Stimulated activated CD8-positive, alpha-beta memory T cell treated with anti-CD3 and anti-CD28 coated beads, Interleukin-15, amount 100 ng/mL, for 4 hours (primary cell): ENCODE measurements at regions not wholly inside any gene's neighbourhood (a gene's known extent, or its start where the extent isn't known, plus 50 kb on each side); places are given as distances from the start of the nearest gene placed in this dataset.

Experiments used
- DNase-seq, 2 donors: peaks; one replicate each; pipeline ENCODE4 v3.0.0-alpha.2; 2020; ENCODE audit warnings: low read depth in 2 of 2

DNA sequence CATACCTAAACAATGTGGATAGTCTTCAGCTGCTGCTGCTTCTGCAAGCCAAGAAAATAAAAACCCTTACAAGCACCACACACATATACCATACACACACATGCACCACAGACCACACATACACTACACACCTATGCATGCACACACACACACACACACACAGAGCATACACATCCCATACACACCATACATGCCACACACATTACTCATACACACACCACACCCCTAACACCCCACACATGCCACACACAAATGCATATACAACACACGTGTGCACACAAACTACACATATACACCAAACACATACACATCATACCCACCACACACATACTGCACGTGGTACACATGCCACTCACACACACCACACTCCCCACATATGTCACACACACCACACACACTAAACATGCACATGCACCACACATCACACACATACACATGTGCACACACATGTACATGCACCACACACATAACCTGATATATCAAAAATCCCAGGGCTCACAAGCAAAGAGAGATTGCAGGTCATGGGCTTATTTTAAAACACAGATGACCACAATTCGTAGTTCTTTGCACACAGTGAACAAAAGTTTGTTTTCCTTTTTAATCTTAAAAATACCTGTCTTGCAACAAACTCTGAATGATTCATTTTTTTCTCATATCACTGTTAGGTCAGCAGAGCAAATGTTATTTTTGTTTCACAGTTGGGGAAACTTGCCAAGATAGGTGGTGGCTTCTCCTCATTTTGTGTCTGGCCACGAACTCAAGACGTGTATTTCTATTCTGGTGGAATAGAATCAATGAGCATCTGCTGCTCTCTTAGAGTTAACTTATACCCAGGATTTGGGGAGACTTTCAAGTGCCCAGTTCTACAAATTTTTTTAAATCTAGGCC is 456.6 kb downstream of the FGF9 start:
- DNase-seq: no peak

DNA sequence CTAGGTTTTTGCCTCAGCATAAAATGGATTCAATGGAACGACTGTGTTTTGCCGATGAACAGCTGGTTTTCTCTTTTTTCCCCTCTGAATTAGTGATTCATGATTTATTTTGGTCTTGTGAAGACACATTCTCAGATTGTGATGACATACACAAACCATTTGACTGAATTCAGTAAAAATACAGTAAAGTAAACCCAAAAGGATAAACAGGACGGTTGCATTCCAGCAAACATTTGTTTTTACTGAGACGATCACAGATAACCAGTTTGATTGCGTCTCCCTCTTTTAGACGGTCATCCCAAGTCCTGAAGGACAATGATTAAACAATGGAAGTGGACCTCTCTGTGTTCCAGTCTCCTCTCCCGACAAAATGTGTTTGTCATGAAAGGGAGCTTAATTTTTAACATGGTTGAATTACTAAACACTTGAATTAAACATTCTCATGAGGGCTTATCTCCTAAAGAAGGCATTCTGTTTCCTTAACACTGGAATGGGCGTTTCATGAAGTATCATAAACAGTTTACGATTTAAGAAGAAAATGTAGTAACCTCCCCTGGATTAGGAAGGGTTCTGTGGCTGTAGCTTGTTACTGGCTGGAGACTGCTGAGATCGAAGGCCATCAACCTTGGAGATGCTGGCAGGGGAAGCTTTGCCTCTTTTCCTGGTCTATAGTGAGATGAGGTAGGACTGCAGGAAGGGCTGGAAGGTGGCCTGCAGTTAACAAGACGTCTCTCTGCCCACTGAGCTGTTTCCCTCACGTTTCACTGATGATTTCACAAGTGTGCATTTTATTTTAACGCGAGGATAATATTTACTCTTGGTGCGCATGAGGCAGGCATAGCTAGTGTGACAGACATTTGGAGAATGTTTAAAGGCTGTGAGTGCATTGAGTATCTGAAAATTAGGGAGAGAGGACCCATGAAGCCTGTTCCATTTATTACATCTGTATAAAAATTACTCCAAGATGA is 457.9 kb downstream of the FGF9 start:
- DNase-seq: no peak

DNA sequence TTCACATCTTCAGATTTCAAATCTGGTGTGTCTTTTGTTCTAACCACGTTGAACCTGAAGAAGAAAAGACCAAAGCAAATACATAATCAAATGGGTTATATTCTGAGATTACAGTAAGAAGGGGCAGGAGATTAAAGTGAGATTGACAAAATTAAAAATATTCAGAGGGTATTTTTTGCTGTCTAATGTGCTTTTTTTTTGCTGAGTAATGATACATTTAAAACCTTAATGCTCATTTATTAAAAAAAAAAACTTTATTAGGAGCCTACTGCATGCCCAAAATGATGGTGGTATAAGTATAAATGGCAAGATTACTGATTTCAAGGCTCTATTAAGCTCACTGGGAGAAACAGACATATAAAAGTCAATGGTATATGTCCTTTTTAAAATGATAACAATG is 459.4 kb downstream of the FGF9 start:
- no peak for DNase-seq

DNA sequence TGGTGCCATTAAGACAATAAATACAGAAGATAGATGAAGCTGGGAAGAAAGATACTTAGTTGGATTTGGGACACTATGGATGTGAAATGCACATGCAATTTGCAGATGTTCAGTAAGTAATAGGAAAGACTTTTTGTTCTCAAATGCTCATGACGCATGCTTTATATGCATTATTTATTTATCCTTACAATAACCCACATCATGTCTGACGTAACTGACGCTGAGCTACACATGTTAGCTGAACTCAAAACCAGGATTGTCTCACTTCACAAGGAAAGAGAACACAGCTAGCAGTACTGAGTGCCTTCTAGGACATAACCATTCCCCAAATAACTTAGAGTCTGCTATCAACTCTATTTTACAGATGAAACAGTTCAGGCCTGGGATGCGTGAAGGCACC is 463.4 kb downstream of the FGF9 start:
- no peak for DNase-seq

DNA sequence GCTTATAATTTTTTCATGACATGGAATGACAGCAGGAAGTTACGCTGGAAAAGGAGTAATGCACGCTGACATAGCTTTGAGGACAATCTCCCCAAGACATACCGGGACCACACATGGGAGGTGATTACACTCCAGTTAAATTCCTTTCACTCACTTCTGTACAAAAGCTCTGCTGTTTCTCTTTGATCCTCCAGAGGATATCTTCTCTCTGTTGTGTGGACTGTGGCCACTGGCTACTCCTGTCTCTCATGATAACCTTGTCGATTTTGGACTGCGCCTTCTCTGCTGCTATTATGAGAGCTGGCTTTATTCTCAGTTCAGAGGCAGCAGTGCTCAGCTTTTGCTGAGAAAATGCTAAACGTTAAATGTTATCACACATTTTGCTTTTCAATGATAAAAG is 464.6 kb downstream of the FGF9 start:
- DNase-seq: no peak

DNA sequence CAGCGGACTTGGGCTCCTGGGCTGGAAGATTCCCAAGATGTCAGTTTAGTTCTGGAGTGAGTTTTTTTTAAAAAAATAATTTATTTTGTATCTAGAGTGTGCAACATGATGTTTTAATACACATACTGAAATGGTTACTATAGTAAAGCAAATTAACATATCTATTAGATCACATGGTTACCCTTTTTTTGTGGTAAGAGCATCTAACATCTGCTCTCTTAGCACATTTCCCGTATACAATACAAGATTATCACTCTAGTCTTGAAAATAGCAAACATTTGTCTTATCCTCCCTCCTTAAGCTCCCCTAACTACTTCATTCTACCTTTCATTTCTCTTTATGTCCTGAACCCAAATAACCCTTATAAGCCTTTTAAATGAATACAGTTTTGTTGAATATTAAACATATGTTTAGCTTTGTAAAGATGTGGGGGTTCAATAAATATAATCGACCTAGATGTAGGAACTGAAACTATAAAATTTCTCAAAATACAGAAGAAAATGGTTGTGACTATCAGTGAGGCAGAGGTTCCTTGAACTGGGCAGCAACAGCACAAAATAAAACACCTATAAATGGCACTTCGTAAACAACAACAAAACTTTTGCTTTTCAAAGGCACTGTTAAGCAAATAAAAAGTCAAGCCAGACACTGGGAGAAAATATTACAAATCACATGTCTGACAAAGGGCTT is 466.6 kb downstream of the FGF9 start:
- DNase-seq: no peak

DNA sequence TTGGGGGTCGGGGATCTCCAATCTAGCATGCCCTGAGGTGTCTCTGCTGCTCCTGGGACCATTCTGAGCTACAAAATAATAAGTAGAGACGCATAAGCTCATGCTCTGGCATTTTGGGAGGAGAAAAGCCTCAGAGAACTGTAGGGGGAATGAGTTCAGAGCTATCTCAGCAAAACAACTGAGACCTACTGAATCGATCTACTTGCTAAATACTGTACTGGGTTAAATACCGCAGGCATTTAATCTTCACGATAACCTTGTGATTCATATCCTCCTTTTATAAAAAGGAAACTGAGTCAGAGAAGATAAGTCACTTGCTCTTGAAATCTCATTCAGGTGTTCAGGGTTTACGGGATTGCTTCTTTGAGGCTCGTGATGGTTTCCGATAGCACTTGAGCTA is 468.1 kb downstream of the FGF9 start:
- DNase-seq: no peak

GRCh38 chr13:22141716-22142115 is 470.8 kb downstream of the FGF9 start:
- DNase-seq: no peak

- no peak for DNase-seq
Observed at GRCh38 chr13:22143671-22144070, 472.8 kb downstream of the FGF9 start.

- DNase-seq: no peak
Observed at GRCh38 chr13:22144806-22145205, 473.9 kb downstream of the FGF9 start.

DNA sequence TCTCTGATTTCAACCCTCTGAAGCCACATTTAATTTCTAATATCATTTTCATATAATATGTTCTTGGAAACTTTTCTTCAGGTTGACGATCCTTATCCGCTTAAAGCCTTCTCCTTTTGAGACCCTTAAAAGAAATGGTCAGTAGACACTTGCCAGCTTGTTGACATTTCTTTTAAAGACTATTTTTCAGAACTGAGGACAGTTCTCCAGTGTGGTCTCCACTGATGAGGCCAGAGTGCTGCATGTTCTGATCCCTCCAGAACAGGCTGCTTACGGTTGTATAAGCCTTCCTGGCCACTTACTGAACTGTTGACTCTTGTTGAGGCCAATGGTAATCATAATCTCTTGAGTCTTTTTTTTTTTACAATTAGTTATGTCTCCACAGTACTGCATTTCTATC is 477.3 kb downstream of the FGF9 start:
- DNase-seq: no peak

DNA sequence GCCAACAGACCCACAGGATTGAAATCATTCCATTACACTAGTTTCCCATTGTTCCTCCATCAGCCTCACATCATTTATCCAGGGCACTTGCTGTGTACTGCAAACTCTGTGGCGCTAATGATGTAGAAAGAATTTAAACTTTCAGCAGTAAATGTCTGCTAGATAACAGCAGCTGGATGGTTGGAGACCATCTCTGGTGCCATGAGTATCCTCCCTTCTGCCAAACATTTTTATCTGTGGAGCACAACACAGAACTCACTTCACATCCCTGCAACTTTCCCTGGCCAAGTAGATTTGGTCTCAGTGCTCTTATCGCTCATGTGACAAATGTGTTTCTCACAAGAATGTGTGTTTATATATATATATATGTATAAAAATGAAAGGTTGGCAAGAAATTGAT is 481.9 kb downstream of the FGF9 start:
- no peak for DNase-seq

DNA sequence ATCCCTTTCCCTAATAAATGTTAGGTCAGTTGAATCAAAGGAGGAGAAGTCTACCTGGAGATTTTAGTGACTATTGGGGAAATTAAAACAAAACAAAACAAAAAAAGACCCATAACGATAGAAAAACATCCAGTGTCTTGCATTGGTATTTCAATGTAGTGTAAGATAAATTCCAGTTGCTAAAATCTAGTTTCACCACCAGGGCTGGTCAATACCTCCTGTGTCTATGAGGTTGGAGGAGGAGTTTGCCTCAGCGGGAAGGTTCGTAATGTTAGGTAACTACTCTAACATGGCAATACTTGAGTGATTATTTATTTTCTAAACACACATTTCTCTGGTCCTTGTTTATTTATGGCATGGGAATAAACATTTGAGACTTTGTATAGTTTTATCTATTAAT is 483.2 kb downstream of the FGF9 start:
- no peak for DNase-seq

- no peak for DNase-seq
Observed at GRCh38 chr13:22161871-22162270, 491.0 kb downstream of the FGF9 start.

- no peak for DNase-seq
Observed at GRCh38 chr13:22162889-22163288, 492.0 kb downstream of the FGF9 start.

DNA sequence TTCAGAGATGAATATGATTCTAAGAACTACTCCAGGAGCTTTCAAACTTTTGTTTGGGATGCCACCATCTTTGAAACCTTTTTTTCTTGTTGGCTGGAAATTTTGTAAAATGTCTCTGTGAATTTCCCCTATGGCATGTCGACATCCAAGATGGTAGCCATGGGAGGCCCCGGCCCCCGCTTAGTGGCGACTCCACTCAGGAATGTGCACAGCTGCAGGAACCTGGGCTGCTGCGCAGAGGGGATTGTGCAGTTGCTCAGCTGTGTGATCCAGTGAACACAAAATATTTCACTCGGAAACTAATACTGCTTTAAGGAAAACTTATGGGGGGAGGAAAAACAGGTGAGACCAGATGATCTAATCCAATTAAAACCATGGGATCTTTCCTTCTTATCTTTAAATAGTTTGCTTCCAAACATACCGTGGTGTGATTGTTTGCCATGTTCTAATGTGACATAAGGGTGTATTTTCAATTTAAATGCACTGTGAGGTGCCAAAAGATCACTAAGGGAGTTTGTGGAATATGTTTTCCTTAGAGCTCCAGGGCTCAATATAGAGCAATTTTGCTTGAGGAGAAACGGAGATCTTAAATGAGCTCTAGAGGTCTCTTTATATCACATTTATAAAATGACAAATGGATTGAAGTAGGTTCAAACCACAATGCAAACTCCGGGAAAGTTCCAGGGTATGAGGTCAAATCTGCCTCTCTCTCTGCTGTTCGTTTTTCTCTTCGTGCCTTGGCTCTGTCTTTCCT is 497.7 kb downstream of the FGF9 start:
- no peak for DNase-seq

- no peak for DNase-seq
Observed at GRCh38 chr13:22169473-22169872, 498.6 kb downstream of the FGF9 start.

DNA sequence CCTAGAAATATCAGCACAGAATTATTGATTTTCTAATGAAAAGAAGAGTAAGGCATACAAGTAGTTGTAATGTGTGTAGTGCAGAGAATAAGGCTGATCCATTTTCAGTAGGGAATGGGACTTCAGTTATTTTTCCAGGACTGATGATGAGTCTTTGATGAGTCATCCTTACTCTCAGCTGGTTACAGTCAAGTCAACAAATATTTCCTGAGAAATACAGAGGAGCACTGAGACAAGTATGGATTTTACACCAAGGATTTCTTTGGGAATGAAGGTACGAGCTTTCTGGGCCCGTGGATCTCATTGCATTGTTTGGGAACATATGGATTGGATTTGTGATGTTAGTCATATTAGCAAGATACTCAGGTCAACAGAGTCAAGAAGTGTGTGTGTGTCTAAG is 502.7 kb downstream of the FGF9 start:
- no peak for DNase-seq

- no peak for DNase-seq
Observed at GRCh38 chr13:22175241-22175640, 504.4 kb downstream of the FGF9 start.

DNA sequence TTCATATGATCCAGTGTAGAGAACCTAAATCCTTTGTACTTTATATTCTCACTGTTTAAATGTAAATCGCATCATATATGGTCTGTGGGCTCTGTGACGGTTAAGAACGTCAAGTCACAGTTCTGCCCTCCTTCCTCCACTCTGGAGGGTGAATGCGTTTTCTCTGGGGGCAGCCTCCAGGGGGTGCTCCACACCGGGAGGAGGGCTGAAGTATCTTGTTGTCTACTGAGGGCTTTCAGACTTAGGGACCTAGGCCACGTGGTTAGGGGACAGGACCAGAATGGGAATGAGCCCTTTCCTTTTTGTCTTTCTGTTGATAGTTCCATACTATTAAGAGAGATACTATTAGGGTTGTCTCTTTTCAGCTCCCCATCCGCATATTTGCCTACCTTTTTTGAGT is 504.9 kb downstream of the FGF9 start:
- no peak for DNase-seq

GRCh38 chr13:22176968-22177520 is 506.2 kb downstream of the FGF9 start:
- DNase-seq: no peak
